GM18499 (cell line): ENCODE measurements at regions not wholly inside any gene's neighbourhood (a gene's known extent, or its start where the extent isn't known, plus 50 kb on each side); places are given as distances from the start of the nearest gene placed in this dataset.
"Not testable (repeated sequence)": the region's sequence is repeated elsewhere in the genome, so short reads cannot be mapped to it uniquely, and the experiment has no call there.

Source experiments
- ATAC-seq: cut with Tn5 transposase; IDR thresholded peaks from one replicate; pipeline ENCODE4 v1.9.1; 2021; ENCODE audit warnings: moderate number of reproducible peaks; ENCODE audit not compliant: insufficient read depth, unreplicated experiment

DNA sequence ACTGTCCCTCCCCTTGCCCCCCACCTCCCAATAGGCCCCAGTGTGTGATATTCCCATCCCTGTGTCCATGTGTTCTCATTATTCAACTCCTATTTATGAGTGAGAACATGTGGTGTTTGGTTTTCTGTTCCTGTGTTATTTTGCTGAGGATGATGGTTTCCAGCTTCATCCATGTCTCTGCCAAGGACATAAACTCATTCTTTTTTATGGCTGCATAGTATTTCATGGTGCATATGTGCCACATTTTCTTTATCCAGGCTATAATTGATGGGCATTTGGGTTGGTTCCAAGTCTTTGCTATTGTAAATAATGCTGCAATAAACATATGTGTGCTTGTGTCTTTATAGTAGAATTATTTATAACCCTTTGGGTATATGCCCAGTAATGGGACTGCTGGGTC is 233.5 kb upstream of the MAF start:
- not testable (repeated sequence) for ATAC-seq

DNA sequence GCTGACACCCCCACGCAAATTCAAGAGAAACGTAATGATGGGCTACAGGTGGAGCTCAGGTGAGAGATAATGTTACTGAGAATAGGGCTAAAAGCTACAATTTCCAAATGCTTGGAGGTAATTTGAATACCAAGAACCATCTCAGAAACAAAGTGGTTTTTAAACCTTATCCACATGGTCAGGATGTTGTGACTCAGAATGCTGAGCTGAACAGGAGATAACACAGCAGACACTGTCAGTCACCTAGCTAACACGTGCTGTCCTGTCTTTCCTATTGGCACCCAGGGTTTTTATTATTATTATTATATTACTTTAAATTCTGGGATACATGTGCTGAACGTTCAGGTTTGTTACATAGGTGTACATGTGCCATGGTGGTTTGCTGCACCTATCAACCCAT is 233.0 kb upstream of the MAF start:
- no peak for ATAC-seq

DNA sequence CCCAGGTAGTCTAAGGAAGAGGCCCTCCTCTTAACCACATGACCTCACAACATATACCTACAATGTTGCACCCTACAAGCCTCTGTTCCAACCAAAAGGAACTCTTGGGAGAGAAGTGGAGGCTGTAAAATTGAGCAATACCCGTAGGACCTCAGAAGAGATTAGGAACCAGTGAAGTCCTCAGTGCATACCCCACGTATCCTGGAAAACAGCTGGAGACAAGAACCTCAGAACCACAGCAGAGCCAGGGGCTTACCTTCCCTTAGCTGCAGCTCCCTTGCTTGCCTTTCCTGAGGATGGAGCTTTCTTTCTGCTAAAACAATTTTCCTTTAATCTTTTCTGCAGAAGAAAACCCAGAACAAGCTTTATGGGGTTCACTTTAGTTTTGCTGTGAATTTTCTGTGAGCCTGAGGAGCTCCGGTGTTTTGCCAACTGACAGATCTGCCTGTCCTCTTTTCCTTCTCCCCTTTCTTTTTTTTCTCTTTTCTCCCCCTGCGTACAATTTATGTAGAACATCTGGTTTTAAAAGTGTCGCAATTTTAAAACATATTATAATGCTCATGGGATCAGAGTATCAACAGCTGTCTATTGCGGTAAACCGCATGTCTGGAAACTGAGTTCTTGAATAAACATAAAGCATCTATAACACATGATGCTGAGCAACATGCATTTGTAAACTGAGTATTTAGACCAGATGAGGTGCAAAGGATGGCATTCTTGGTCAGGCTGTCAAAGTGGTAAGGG is 226.4 kb upstream of the MAF start:
- no peak for ATAC-seq

DNA sequence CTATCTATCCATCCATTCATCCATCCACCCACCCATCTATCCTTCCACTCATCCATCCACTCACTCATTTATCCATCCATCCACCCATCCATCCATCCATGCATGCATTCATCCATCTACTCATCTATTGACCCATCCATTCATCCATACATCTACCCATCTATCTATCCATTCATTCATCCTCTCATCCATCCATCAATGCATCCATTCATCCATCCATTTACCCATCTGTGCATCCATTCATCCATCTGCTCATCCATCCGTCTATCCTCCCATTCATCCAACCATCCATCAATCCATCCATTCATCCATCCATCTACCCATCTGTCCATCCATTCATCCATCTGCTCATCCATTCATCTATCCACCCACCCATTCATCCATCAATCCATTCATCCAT is 224.5 kb upstream of the MAF start:
- no peak for ATAC-seq

DNA sequence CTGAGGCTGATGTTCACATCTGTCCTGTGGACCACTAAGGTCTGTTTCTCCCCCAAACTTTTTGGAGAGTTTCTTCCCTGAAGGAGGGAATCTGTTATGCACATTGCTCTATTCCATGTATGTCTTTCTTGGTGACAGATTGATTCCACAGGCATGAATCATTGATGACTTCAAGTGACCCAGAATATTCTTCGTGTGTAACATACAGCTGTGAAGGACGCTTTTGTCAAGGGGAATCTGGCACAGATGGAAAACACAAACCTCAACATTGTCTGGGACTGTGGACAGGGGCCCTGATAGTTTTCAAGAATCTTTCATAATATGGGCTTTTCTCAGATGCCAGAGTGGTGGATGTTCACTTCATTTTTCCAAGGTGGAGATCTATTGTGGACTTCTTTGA is 223.1 kb upstream of the MAF start:
- no peak for ATAC-seq

DNA sequence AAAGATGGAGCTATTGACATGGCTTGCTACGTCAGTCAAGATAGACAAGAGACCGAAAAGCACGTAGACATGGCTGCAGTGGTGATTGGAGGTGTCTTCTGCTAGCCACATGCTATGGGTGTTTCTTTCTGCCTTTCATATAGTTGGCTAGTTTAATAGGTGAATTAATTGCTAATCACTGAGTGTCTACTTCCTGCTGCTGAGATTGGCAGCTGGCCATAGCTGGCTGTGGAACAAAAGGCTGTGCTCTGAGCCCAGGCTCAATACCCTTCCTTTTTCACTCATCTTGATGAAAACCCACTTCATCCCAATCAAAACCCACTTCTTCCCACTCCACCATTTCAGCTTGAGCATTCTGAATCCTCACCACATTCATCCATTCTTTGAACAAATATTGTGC is 221.4 kb upstream of the MAF start:
- ATAC-seq, result no peak

DNA sequence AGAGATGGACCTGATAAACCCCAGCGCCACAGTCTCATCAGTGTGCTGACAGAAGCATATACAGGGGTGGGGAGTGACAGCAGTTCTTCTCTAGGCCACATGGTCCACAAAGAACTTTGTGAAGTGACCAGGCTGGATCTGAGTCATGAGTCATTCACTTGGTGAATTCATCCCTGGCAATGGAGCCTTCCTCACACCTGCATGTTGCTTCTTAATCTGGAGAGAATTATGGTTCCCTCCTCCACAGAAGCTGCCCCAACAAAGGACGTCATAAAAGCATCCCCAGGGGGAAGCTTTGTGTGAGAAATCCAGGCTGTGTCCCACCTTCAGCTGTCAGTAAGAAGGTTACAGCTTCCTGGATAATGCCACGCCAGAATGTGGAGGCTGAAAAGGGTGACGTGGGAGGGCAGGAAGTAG is 215.6 kb upstream of the MAF start:
- no peak for ATAC-seq

DNA sequence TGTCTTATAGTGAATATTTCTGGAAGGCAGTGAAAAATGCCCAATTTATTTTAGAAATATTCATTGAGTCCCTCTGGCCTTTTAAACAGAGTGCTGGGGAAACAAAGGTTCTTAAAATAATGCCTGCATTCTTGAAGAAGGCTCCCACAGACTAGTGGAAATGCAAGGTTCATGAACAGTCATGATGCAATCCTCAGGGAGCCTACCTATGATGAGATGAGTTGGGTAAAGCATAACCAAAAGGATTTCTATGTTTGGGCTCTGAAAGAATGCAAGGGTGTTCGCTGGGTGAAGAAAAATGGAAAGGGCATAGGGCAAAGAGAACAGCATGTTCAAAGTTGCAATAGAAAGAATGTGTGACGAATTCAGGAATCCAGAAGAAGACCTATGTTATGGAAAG is 214.5 kb upstream of the MAF start:
- ATAC-seq, result no peak

DNA sequence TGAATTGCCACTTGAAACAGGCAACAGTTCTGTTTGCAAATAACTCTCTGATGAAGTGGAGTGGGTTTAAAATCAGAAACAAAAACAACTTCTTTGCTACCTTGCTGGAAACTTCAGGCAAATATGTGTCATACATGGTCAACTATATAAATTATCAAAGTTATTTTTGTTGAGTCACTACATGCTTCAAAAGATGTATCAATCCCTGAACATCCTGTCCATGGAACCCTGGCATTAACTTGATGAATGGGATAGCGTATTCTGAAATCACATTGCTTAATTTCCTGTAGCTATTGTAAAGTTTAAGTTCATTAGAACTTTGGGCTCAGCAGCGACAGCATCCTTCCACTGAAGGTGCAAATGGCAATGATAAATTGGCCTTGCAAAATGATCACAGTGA is 213.6 kb upstream of the MAF start:
- no peak for ATAC-seq

DNA sequence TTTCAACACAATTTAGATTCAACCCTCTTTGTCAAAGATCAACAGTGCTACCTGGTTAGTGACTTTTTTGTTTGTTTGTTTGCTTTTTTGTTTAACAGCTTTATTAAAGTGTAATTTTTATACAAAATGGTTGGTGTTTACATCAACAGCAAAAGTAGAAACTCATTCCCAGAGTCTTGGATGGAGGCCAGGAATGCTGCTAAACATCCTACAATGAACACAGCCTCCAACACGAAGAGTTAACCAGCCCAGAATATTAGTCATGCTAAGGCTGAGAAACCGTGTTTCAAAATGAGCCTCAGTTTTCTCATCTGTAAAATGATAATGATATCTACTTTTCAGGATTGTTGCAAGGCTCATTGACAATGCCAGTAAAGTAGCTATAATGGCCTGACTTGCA is 211.0 kb upstream of the MAF start:
- no peak for ATAC-seq

DNA sequence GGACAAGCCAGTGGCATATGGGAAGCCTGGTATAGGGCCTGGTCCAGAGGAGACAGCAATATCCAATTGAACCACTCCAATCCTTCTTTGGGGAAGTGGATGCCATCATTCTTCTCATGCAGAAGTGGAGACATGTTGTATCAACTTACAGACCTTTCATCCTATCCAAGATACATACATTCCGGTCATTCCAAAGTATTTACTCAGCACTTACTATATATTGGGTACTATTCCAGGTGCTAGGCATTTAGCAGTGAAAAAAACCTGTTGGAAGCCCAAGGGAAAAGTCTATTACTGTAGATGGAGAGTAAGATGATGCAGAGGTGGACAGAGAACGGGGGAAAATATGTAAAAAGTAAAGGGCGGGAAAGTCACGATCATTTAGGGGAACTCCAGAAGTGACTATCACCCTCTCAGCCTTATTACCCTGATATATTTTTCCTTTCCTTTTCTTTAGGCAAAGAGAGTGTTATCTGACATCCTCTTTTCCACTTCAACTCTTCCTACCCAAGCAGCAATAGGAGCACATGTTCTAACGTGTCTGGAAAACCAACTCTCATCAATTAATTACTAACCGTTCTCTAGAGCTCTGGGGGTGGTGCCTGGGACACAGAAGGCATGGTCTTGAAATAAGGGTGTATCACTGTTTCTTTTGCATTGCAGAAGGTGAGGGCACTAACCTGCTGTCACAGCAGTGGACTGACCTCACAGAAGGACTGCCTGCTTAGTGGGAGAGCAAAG is 210.1 kb upstream of the MAF start:
- no peak for ATAC-seq

DNA sequence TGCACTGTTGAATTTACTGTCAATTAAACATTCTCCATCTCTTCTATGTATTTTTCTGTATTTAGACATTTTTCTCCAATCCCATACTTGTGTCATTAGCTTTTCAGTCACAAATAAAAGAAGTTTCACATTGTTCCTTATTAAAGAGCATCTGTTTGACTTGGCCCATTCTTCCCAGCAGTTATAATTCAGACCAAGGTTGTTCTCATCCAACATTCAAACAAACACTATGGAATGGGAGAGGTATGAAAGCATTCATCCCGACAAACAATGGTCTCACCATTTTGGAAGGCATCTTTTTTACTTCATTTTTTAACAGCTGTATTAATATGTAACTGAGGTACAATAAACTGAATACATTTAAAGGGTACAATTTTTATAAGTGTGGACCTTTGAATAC is 208.8 kb upstream of the MAF start:
- no peak for ATAC-seq

DNA sequence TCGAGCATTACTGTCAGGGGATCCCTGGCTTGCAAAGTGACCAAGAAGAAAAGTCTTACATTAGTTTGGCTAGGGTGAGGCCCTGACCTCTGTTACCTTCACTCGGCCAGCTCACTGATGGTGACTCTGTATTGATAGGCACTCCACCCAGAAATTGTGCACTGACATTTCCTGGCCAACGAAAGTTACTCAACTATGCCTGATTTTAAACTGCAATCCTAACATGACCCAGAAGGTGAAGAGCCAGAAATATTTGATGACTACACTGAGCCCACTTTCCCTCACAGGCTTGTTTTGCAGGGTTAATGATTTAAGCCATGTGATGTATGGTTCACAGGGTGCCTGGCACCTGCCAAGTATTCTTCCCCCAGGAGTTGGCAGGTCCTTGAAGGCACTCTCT is 208.2 kb upstream of the MAF start:
- no peak for ATAC-seq

DNA sequence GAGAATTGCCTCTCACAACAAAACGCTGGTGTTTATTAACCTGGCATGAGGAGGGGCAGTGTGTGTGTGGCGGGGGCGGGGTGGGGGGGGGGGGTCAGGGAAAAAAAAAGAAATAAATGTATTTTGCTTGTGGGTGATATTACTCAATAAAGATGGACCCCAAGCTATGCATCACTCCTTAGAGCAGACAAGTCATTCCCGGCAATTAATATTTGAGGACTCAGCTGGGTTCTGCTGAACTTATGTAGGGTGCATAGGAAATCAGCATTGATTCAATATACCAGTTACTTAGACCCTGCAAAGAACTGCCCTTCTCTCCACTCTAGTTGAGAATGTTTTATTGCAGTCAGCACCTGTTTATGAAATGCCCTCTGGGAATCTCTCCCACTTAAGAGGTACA is 206.2 kb upstream of the MAF start:
- no peak for ATAC-seq

DNA sequence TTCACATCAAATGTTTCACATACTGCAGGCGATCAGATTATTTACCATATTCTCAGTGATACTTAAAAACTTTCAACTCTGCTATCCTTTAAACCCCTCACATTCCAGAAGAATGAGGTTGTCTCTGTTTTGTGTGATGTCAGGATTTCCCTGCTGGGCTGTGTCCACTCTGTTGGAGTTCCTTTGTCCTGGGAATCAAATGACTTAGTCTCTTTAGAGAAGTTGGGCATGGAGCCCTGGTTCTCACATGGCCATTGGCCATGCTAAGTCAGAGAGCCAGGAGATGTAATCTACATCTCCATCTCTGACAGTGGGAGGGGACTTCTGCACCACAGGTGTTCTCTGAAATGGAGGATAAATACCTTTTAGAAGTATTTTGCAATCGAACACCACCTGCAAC is 205.1 kb upstream of the MAF start:
- no peak for ATAC-seq

DNA sequence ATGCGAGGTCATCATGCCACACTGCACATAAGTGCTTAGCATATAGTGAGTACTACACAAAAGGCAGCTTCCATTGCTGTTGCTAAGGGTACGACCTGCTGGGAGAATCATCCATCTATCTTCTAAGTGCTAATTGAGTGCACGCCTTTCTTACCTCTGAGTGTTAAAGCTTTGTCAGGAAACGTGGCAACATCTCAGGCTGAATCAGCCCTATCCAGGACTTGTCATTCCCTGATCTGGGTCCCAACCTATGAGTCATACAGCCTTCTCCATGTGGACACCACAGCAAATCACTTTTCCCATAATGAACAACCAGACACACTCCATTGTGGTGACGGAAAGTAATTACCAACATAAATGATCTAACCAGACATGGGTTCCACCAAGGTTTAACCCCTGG is 201.1 kb upstream of the MAF start:
- no peak for ATAC-seq

DNA sequence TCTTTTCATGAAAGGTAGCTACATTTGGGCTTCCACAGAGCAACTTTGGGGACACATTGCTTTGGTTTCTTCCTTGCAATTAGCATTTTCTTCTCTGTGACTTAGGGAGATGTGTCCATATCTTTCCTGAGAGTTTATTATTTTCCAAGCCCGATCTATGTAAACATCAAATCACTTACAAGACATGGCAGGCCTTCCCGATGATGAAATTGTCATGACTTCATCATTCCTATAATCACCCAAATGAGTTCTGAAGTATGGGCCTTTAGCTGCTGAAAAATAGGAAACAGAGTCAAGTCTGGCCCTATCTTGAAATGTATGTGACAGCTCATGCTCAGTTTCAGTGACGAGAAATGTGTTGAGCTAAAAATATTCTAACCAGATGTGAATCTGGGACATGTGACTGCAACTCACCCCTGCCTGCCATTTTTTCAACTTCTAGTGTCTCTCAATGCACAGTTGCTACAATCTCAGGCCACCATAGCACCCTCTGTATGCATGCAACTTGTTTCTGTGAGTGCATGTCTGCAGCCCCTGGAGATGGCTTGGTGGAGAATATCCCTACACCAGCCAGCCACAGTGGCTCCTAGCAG is 199.6 kb upstream of the MAF start:
- no peak for ATAC-seq

DNA sequence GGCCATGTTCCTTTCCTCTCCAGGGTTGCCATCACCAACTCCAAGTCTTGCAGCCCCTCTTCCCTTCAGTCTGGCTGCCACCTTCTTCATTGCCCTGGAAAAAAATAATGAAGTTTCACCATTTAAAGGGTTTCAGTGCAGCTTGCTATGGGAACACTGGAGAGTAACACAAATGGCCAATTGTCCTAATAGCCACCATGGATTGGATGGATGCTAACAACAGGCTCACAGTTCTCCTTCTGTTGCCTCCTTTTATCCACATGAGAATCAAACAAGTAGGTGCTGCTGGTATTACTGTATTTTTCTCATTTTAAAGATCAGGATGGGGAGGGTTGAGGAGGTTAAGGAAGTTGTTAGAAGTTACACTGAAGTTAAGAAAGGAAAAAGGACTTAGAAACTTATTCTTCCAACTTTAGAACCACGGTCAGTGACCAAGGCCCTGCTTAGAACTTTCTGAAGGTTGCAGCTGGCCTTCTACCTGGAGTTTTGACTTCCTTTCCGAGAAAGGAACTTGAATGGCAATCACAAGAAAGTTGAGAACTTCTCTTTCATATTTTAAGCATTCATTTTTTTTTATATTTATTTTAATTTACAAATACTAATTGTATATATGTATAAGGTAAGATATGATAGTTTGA is 198.0 kb upstream of the MAF start:
- ATAC-seq, result no peak

DNA sequence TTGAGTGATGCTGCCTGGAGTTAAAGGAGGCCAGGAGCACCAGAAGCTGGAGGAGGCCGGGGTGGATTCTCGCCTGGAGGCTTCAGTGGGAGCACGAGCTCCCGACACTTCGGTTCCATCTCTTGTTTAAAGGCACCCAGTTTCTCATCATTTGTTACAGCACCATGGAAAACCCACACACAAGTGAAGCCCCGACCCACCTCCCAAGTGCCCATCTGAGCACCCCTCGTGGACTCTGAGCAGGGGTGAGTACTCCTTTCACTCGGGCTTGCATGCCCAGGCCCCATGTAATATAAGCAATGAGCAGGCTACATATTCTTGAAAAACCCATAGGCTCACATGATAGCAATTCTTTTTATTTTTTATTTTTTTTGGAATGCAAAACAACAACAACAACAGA is 196.9 kb upstream of the MAF start:
- no peak for ATAC-seq

DNA sequence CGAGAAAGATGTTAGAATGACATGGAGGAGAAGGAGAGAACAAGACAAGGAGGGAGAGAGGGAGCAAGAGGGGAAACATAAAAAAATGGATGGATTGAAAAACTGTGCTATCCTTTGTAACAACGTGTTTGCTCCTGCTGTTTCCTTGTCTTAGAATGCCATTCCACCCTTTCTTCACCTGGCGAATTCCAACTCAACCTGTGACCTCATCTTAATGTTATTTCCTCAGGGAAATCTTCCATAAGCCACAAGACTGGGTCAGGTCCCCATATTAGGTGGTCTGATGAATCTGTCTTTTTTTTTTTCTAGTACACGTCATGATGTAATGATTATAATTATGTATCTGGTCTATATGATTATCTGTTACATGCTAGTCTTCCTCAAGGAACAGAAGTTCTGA is 195.0 kb upstream of the MAF start:
- ATAC-seq, result no peak

DNA sequence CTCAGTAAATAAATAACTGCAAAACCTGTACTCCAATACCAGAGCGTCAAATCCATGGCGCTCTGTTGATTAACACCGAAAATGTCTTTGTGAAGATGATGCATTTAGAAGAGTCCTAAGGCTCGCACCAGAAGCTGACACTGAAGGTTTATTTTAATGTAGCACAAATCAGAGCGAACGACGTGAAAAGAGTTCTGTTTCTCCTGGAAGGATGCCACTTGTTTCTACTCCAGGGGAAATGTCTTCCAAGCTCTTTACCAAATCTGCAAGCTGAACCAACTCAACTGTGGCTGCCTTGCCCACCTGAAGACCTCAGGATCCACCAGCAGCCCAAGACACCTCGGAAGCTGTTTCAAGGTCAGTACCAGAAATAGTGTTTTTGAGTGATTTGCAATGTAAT is 194.4 kb upstream of the MAF start:
- ATAC-seq, result no peak
